GM19438 (cell line): ENCODE measurements at regions not wholly inside any gene's neighbourhood (a gene's known extent, or its start where the extent isn't known, plus 50 kb on each side); places are given as distances from the start of the nearest gene placed in this dataset.

Source experiments
- ATAC-seq: cut with Tn5 transposase; IDR thresholded peaks from one replicate; pipeline ENCODE4 v1.9.1; 2021; ENCODE audit warnings: low read depth; ENCODE audit not compliant: unreplicated experiment

- ATAC-seq = no peak
Observed at GRCh38 chr1:232556351-232556750, 73.6 kb downstream of the SIPA1L2 start.

GRCh38 chr1:232555494-232556210, 74.3 kb downstream of the SIPA1L2 start:
- no peak for ATAC-seq

- ATAC-seq = no peak
Observed at GRCh38 chr1:232554409-232554808, 75.5 kb downstream of the SIPA1L2 start.

GRCh38 chr1:232553809-232554208, 76.1 kb downstream of the SIPA1L2 start:
- ATAC-seq = no peak

GRCh38 chr1:232553050-232553754, 76.7 kb downstream of the SIPA1L2 start:
- no peak for ATAC-seq

- ATAC-seq = no peak
Observed at GRCh38 chr1:232551386-232551785, 78.5 kb downstream of the SIPA1L2 start.

GRCh38 chr1:232550007-232550406, 79.9 kb downstream of the SIPA1L2 start:
- no peak for ATAC-seq

GRCh38 chr1:232548691-232549090, 81.2 kb downstream of the SIPA1L2 start:
- no peak for ATAC-seq

GRCh38 chr1:232547938-232548484, 81.9 kb downstream of the SIPA1L2 start:
- no peak for ATAC-seq

GRCh38 chr1:232542633-232543593, 87.0 kb downstream of the SIPA1L2 start:
- ATAC-seq = no peak

- ATAC-seq = no peak
Observed at GRCh38 chr1:232538943-232539302, 91.0 kb downstream of the SIPA1L2 start.

- ATAC-seq = no peak
Observed at GRCh38 chr1:232538224-232538942, 91.5 kb downstream of the SIPA1L2 start.

- no peak for ATAC-seq
Observed at GRCh38 chr1:232534552-232535517, 95.1 kb downstream of the SIPA1L2 start.

GRCh38 chr1:232533328-232533727, 96.6 kb downstream of the SIPA1L2 start:
- no peak for ATAC-seq

- ATAC-seq = no peak
Observed at GRCh38 chr1:232532901-232533300, 97.0 kb downstream of the SIPA1L2 start.

- ATAC-seq = no peak
Observed at GRCh38 chr1:232531291-232531690, 98.6 kb downstream of the SIPA1L2 start.

GRCh38 chr1:232529747-232530146, 100.2 kb downstream of the SIPA1L2 start:
- no peak for ATAC-seq

GRCh38 chr1:232528472-232529089, 101.4 kb downstream of the SIPA1L2 start:
- no peak for ATAC-seq

GRCh38 chr1:232524056-232524455, 105.9 kb downstream of the SIPA1L2 start:
- no peak for ATAC-seq
